ENCODE measurements at regions not wholly inside any gene's neighbourhood (a gene's known extent, or its start where the extent isn't known, plus 50 kb on each side); places are given as distances from the start of the nearest gene placed in this dataset.

- TF ChIP-seq, protein P1, sequence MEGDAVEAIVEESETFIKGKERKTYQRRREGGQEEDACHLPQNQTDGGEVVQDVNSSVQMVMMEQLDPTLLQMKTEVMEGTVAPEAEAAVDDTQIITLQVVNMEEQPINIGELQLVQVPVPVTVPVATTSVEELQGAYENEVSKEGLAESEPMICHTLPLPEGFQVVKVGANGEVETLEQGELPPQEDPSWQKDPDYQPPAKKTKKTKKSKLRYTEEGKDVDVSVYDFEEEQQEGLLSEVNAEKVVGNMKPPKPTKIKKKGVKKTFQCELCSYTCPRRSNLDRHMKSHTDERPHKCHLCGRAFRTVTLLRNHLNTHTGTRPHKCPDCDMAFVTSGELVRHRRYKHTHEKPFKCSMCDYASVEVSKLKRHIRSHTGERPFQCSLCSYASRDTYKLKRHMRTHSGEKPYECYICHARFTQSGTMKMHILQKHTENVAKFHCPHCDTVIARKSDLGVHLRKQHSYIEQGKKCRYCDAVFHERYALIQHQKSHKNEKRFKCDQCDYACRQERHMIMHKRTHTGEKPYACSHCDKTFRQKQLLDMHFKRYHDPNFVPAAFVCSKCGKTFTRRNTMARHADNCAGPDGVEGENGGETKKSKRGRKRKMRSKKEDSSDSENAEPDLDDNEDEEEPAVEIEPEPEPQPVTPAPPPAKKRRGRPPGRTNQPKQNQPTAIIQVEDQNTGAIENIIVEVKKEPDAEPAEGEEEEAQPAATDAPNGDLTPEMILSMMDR (IDR thresholded peaks at IDR 0.05): no peak
- TF ChIP-seq ZFX (IDR thresholded peaks at IDR 0.05; ENCODE audit: borderline replicate concordance): no peak
- H3K27ac ChIP-seq: no peak overlapping the region
These were observed 252.3 kb upstream of the ZP4 start for GRCh38 chr1:238143038-238143437.

- no peak for TF ChIP-seq ZFX (IDR thresholded peaks at IDR 0.05; ENCODE audit: borderline replicate concordance)
- TF ChIP-seq, protein P1 (IDR thresholded peaks at IDR 0.05): no peak
These were observed 250.6 kb upstream of the ZP4 start for GRCh38 chr1:238141353-238141752.

GRCh38 chr1:238139713-238140112 is 249.0 kb upstream of the ZP4 start:
- no peak overlapping the region for H3K27ac ChIP-seq
- TF ChIP-seq ZFX (IDR thresholded peaks at IDR 0.05; ENCODE audit: borderline replicate concordance): no peak
- TF ChIP-seq, protein P1 (IDR thresholded peaks at IDR 0.05): no peak

More at GRCh38 chr1:238141353-238141752, 250.6 kb upstream of the ZP4 start:
- no peak overlapping the region for H3K27ac ChIP-seq

DNA sequence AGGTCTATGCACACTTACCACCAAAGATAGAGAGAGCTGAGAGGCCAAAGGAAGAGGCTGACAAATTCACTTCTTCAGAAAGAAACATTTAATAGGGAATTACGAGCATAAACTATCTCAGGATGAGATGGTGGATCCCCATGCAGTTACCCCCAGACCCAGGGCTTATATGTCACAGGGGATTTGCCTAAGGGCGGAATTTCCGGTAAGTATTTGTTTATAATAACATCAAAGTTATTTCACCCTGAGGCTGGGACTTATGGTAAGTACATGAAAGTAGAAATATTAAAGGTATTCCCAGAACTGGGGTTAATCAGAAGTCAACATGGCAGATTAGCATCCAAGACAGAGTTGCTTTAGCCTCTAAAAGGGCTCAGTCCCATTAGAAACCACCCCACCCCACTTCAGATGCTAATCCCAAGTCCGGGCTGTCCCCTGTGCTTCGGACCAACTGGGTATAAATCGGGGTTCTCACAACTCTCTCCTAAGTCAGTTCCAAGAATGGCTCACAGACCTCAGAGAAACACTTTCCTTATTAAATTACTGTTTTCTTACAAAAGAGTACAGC is 247.4 kb upstream of the ZP4 start:
- H3K27ac ChIP-seq: no peak overlapping the region
- TF ChIP-seq, protein P1 (IDR thresholded peaks at IDR 0.05): no peak
- TF ChIP-seq ZFX (IDR thresholded peaks at IDR 0.05; ENCODE audit: borderline replicate concordance): no peak

- no peak overlapping the region for H3K27ac ChIP-seq
- TF ChIP-seq, protein P1 (IDR thresholded peaks at IDR 0.05): no peak
- TF ChIP-seq ZFX (IDR thresholded peaks at IDR 0.05; ENCODE audit: borderline replicate concordance): no peak
These were observed 245.3 kb upstream of the ZP4 start for GRCh38 chr1:238135708-238136664.

DNA sequence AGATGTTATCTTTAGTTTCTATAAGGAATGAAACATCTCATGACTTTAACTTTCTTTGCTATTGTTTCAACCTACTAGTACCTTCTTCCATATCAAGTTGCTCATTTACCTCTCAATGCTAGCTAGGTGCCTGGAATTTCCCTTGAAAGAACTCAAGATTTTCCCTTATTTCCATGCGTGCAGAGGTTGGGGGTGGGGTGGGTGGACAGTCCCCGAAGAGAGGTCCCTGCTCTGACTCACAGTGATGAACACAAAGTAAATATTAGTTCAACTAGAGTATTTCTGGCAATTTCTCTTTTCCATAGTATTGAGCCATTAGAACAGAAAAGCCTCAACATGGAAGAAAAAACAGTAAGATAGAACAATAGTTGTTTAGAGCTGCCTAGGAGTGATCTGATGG is 239.0 kb upstream of the ZP4 start:
- TF ChIP-seq ZFX (IDR thresholded peaks at IDR 0.05; ENCODE audit: borderline replicate concordance): no peak
- TF ChIP-seq, protein P1 (IDR thresholded peaks at IDR 0.05): no peak
- H3K27ac ChIP-seq: no peak overlapping the region

DNA sequence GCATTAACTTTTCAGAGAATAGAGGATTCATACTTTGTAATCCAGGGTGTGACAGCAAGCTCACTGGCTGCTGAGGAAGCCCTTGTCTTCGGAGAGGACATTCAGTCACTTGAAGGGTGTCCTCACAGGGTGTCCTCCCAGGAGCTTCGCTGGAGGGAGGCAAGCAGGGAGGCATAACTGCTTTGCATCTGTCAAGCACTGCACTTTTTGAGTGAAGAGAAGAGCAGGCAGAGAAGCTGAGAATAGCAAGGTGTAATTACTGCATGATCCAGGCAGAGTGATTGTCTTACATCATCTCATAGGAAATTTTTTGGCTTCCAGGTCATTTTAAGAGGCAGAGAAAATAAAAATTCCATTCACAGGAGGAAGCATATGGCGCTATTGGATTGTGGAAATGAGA is 232.5 kb upstream of the ZP4 start:
- no peak for TF ChIP-seq ZFX (IDR thresholded peaks at IDR 0.05; ENCODE audit: borderline replicate concordance)
- TF ChIP-seq, protein P1 (IDR thresholded peaks at IDR 0.05): no peak

More for the DNA sequence above, 232.5 kb upstream of the ZP4 start:
- H3K27ac ChIP-seq: no peak overlapping the region

Measured in 22Rv1 (cell line).